ENCODE measurements at regions not wholly inside any gene's neighbourhood (a gene's known extent, or its start where the extent isn't known, plus 50 kb on each side); places are given as distances from the start of the nearest gene placed in this dataset.

DNA sequence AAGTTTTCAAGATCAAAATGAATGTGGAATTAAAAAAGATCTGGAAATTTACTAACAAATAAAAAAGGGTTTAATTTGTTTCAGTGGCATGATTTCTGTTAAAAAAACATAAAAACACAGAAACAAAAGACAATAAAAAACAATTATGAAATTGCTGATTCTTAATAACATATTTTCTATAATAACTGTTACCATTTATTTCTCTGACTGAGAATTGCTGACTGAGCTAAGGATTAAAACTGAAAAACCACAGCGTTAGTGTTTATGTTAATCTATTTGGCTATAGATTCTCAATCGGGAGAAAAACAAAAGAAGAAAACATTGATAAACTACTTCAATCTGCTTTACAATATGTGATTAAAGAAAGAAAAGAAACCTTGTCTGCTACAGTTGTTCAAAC lies 678.6 kb upstream of the ZEB2 start:
- TF ChIP-seq, protein P1, sequence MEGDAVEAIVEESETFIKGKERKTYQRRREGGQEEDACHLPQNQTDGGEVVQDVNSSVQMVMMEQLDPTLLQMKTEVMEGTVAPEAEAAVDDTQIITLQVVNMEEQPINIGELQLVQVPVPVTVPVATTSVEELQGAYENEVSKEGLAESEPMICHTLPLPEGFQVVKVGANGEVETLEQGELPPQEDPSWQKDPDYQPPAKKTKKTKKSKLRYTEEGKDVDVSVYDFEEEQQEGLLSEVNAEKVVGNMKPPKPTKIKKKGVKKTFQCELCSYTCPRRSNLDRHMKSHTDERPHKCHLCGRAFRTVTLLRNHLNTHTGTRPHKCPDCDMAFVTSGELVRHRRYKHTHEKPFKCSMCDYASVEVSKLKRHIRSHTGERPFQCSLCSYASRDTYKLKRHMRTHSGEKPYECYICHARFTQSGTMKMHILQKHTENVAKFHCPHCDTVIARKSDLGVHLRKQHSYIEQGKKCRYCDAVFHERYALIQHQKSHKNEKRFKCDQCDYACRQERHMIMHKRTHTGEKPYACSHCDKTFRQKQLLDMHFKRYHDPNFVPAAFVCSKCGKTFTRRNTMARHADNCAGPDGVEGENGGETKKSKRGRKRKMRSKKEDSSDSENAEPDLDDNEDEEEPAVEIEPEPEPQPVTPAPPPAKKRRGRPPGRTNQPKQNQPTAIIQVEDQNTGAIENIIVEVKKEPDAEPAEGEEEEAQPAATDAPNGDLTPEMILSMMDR (IDR thresholded peaks at IDR 0.05) = no peak
- TF ChIP-seq POLR2A (IDR thresholded peaks at IDR 0.05) (no peak), EP300 (IDR thresholded peaks at IDR 0.05) (no peak)
